ENCODE measurements at regions not wholly inside any gene's neighbourhood (a gene's known extent, or its start where the extent isn't known, plus 50 kb on each side); places are given as distances from the start of the nearest gene placed in this dataset.
"Not testable (repeated sequence)": the region's sequence is repeated elsewhere in the genome, so short reads cannot be mapped to it uniquely, and the experiment has no call there.

DNA sequence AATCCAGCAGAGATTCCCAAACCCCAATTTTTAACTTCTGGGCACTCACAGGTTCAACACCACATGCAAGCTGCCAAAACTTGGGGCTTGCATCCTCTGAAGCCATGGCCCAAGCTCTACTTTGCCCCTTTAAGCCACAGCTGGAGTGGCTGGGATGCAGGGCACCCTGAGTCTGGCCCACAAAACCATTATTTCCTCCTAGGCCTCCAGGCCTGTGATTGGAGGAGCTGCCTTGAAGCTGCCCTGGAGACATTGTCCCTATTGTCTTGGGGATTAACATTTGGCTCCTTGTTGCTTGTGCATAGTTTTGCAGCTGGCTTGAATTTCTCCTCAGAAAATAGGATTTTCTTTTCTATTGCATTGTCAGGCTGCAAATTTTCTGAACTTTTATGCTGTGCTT lies 109.8 kb upstream of the RPRM start:
- no peaks in the 10 kb centered on the region for H3K27me3 ChIP-seq (ENCODE audit: control insufficient read depth, insufficient read depth, low read length)
- no peak overlapping the region for H3K4me3 ChIP-seq (ENCODE audit: low read depth, low read length)
- H3K36me3 Mint-ChIP-seq, result no peaks in the 10 kb centered on the region
- H3K4me1 Mint-ChIP-seq, result no peaks in the 10 kb centered on the region
- ATAC-seq (ENCODE audit: low read depth in 2 of 2) (no peak), DNase-seq (no peak)
- H3K4me3 Mint-ChIP-seq, result no peak overlapping the region
- H3K9me3 ChIP-seq (ENCODE audit: control insufficient read depth in 2 of 2, low read length in 2 of 2), result peaks cover 0 to 2% of the 10 kb centered on the region in 2 experiments
- no peak overlapping the region for H3K27ac Mint-ChIP-seq
- no peaks in the 10 kb centered on the region for H3K36me3 ChIP-seq (ENCODE audit: control insufficient read depth, insufficient read depth, low read length)
- no peaks in the 10 kb centered on the region for H3K27me3 Mint-ChIP-seq
- peaks cover 3 to 32% (median 14%) of the 10 kb centered on the region in 7 donors for H3K9me3 Mint-ChIP-seq
- H3K4me1 ChIP-seq (ENCODE audit: control insufficient read depth, insufficient read depth, low read length, poor library complexity, severe bottlenecking), result no peaks in the 10 kb centered on the region
- no peak overlapping the region for H3K27ac ChIP-seq (ENCODE audit: insufficient read depth, low read length, poor library complexity, severe bottlenecking)

DNA sequence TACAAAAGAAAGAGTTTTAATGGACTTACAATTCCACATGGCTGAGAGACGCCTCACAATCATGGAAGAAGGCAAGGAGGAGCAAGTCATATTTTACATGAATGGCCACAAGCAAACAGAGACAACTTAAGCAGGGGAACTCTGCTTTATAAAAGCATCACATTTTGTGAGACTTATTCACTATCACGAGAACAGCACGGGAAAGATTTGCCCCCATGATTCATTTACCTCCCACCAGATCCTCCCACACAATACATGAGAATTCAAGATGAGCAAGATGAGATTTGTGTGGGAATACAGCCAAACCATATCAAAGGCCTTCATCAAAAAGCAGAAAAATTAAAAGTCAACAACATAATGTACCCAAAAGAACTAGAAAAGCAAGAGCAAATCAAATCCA lies 111.0 kb upstream of the RPRM start:
- Histone ChIP-seq H3K36me3 (ENCODE audit: control insufficient read depth, insufficient read depth, low read length) (no peaks in the 10 kb centered on the region), H3K27ac (ENCODE audit: insufficient read depth, low read length, poor library complexity, severe bottlenecking) (no peak overlapping the region), H3K9me3 (ENCODE audit: control insufficient read depth in 2 of 2, low read length in 2 of 2) (peaks cover 0 to 2% of the 10 kb centered on the region in 2 experiments), H3K27me3 (ENCODE audit: control insufficient read depth, insufficient read depth, low read length) (no peaks in the 10 kb centered on the region), H3K4me1 (ENCODE audit: control insufficient read depth, insufficient read depth, low read length, poor library complexity, severe bottlenecking) (no peaks in the 10 kb centered on the region), H3K4me3 (ENCODE audit: low read depth, low read length) (no peak overlapping the region)
- no peak for ATAC-seq (ENCODE audit: low read depth in 2 of 2)
- no peaks in the 10 kb centered on the region for H3K4me1 Mint-ChIP-seq
- peak overlapping the region in 1 of 3 donors; percentile 1 for H3K27ac Mint-ChIP-seq
- peaks cover 3 to 31% (median 18%) of the 10 kb centered on the region in 7 donors for H3K9me3 Mint-ChIP-seq
- H3K4me3 Mint-ChIP-seq, result no peak overlapping the region
- H3K36me3 Mint-ChIP-seq, result no peaks in the 10 kb centered on the region
- no peak for DNase-seq
- no peaks in the 10 kb centered on the region for H3K27me3 Mint-ChIP-seq

DNA sequence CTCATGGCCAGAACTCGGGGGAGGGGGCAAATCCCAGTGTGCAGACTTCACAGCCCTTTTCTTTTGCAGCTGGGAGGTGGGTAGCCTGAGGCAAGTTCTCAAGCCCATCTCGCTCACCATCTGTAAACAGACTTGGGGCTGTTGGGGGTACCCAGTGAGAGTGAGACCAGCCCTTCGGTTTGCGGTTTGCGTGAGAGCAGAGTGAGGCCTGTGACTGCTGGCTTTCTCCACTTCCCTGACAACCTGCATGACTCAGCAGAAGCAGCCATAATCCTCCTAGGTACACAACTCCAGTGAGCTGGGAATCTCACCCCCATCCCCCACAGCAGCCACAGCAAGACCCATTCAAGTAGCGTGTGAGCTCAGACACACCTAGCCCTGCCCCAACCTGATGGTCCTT lies 114.5 kb upstream of the RPRM start:
- DNase-seq; H3K4me1 ChIP-seq (ENCODE audit: control insufficient read depth, insufficient read depth, low read length, poor library complexity, severe bottlenecking); H3K4me3 Mint-ChIP-seq; H3K36me3 ChIP-seq (ENCODE audit: control insufficient read depth, insufficient read depth, low read length); H3K27me3 ChIP-seq (ENCODE audit: control insufficient read depth, insufficient read depth, low read length); H3K4me3 ChIP-seq (ENCODE audit: low read depth, low read length); H3K27ac ChIP-seq (ENCODE audit: insufficient read depth, low read length, poor library complexity, severe bottlenecking); H3K36me3 Mint-ChIP-seq; ATAC-seq (ENCODE audit: low read depth in 2 of 2); H3K9me3 ChIP-seq (ENCODE audit: control insufficient read depth in 2 of 2, low read length in 2 of 2); H3K27me3 Mint-ChIP-seq; H3K27ac Mint-ChIP-seq; H3K4me1 Mint-ChIP-seq: not testable (repeated sequence)
- H3K9me3 Mint-ChIP-seq, result peaks cover 2 to 20% (median 10%) of the 10 kb centered on the region in 7 donors

DNA sequence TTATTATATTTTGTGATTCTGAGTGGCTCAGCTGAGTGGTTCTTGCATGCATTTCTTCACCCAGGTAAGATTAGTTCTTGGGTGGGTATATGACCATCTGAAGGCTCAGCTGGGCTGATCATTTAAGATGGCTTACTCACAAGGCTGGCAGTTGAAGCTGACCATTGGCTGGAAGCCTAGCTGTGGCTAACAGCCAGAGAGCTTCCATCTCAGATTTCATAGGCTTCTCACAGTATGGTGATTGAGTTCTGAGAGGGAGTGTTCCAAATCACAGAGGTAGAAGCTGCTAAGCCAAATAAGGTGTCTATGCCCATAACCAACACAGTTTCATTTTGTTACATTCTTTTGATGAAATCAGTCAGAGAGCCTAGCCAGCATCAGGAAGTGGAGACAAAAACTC lies 117.4 kb upstream of the RPRM start:
- no peak overlapping the region for H3K4me3 Mint-ChIP-seq
- Histone ChIP-seq H3K27me3 (ENCODE audit: control insufficient read depth, insufficient read depth, low read length) (no peaks in the 10 kb centered on the region), H3K36me3 (ENCODE audit: control insufficient read depth, insufficient read depth, low read length) (no peaks in the 10 kb centered on the region), H3K4me3 (ENCODE audit: low read depth, low read length) (no peak overlapping the region), H3K9me3 (ENCODE audit: control insufficient read depth in 2 of 2, low read length in 2 of 2) (no peaks in the 10 kb centered on the region), H3K4me1 (ENCODE audit: control insufficient read depth, insufficient read depth, low read length, poor library complexity, severe bottlenecking) (no peaks in the 10 kb centered on the region), H3K27ac (ENCODE audit: insufficient read depth, low read length, poor library complexity, severe bottlenecking) (no peak overlapping the region)
- no peaks in the 10 kb centered on the region for H3K4me1 Mint-ChIP-seq
- ATAC-seq (ENCODE audit: low read depth in 2 of 2) (no peak), DNase-seq (no peak)
- no peaks in the 10 kb centered on the region for H3K27me3 Mint-ChIP-seq
- H3K27ac Mint-ChIP-seq, result no peak overlapping the region
- H3K36me3 Mint-ChIP-seq, result no peaks in the 10 kb centered on the region
- H3K9me3 Mint-ChIP-seq, result peaks cover 3 to 8% (median 5%) of the 10 kb centered on the region in 7 donors

DNA sequence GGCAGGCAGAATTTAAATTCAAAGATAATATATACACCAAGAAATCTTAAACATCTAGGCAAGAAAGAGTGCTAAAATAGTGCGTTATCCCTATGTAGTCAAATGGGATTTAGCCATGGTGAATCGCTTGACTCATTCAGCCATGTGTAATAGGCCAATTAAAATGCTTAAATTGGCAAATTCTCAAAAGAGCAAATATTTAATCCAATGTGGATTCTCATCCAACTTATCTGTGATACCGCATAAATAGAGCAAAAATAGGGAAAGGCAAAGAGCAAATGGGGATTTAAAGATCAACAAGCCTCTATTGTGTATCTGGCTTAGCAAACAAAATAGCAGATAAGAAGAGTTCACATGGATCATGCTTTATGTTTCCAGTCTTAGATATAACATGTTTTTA lies 123.2 kb upstream of the RPRM start:
- Mint-ChIP-seq H3K36me3 (no peaks in the 10 kb centered on the region), H3K27ac (no peak overlapping the region), H3K4me3 (no peak overlapping the region), H3K27me3 (no peaks in the 10 kb centered on the region), H3K4me1 (no peaks in the 10 kb centered on the region), H3K9me3 (peaks cover 0 to 25% (median 3%) of the 10 kb centered on the region in 7 donors)
- Histone ChIP-seq H3K27me3 (ENCODE audit: control insufficient read depth, insufficient read depth, low read length) (no peaks in the 10 kb centered on the region), H3K4me1 (ENCODE audit: control insufficient read depth, insufficient read depth, low read length, poor library complexity, severe bottlenecking) (no peaks in the 10 kb centered on the region), H3K4me3 (ENCODE audit: low read depth, low read length) (no peak overlapping the region), H3K9me3 (ENCODE audit: control insufficient read depth in 2 of 2, low read length in 2 of 2) (no peaks in the 10 kb centered on the region), H3K27ac (ENCODE audit: insufficient read depth, low read length, poor library complexity, severe bottlenecking) (no peak overlapping the region), H3K36me3 (ENCODE audit: control insufficient read depth, insufficient read depth, low read length) (no peaks in the 10 kb centered on the region)
- no peak for ATAC-seq (ENCODE audit: low read depth in 2 of 2)
- DNase-seq, result no peak

DNA sequence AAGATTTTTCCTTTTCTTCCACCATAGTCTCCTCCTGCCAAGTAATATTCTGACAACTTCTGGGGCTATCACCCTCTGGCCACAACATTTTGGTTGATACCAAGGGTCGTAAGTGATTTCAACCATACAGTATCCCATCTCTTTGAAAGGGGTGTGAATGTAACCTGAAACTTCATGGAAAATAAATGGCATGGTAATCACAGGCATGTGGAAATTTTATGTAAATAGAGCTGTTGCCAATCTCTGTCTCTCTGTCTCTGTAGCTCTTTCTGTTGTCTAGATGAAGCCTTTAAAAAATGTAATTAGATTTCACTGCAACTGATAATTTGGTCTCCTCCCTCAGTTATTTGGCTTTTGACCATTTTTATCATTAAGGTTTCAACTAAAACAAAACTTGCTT lies 125.6 kb upstream of the RPRM start:
- no peaks in the 10 kb centered on the region for H3K36me3 ChIP-seq (ENCODE audit: control insufficient read depth, insufficient read depth, low read length)
- no peaks in the 10 kb centered on the region for H3K9me3 ChIP-seq (ENCODE audit: control insufficient read depth in 2 of 2, low read length in 2 of 2)
- no peaks in the 10 kb centered on the region for H3K4me1 Mint-ChIP-seq
- no peaks in the 10 kb centered on the region for H3K36me3 Mint-ChIP-seq
- no peak overlapping the region for H3K4me3 ChIP-seq (ENCODE audit: low read depth, low read length)
- H3K27ac ChIP-seq (ENCODE audit: insufficient read depth, low read length, poor library complexity, severe bottlenecking), result no peak overlapping the region
- H3K27ac Mint-ChIP-seq, result no peak overlapping the region
- H3K27me3 Mint-ChIP-seq, result no peaks in the 10 kb centered on the region
- ATAC-seq (ENCODE audit: low read depth in 2 of 2) (no peak), DNase-seq (no peak)
- peaks cover 0 to 28% (median 2%) of the 10 kb centered on the region in 7 donors for H3K9me3 Mint-ChIP-seq
- H3K4me3 Mint-ChIP-seq, result no peak overlapping the region
- no peaks in the 10 kb centered on the region for H3K27me3 ChIP-seq (ENCODE audit: control insufficient read depth, insufficient read depth, low read length)
- no peaks in the 10 kb centered on the region for H3K4me1 ChIP-seq (ENCODE audit: control insufficient read depth, insufficient read depth, low read length, poor library complexity, severe bottlenecking)

DNA sequence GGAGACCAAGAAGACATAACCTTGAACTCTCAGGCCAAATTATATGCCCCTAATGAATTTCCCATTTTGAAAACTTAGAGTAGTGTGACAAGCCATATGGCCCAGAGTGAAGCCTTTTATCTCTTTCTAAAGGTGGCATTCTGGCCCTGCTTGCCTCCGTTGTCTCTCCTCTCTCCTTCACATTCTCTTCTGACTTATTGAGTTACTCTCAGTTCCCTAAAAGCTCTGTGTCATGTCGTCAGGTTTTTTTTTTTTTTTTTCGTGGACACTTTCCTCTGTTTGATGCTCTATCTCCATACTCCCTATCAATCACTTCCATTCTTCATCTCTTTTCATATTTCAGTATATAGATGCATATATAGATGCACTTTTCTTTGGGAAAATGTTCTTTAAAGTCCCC lies 128.1 kb upstream of the RPRM start:
- Mint-ChIP-seq H3K9me3 (peaks cover 0 to 25% (median 2%) of the 10 kb centered on the region in 7 donors), H3K4me1 (no peaks in the 10 kb centered on the region), H3K27ac (no peak overlapping the region), H3K27me3 (no peaks in the 10 kb centered on the region), H3K4me3 (no peak overlapping the region), H3K36me3 (no peaks in the 10 kb centered on the region)
- Histone ChIP-seq H3K36me3 (ENCODE audit: control insufficient read depth, insufficient read depth, low read length) (no peaks in the 10 kb centered on the region), H3K27me3 (ENCODE audit: control insufficient read depth, insufficient read depth, low read length) (no peaks in the 10 kb centered on the region), H3K4me3 (ENCODE audit: low read depth, low read length) (no peak overlapping the region), H3K4me1 (ENCODE audit: control insufficient read depth, insufficient read depth, low read length, poor library complexity, severe bottlenecking) (no peaks in the 10 kb centered on the region), H3K9me3 (ENCODE audit: control insufficient read depth in 2 of 2, low read length in 2 of 2) (no peaks in the 10 kb centered on the region), H3K27ac (ENCODE audit: insufficient read depth, low read length, poor library complexity, severe bottlenecking) (no peak overlapping the region)
- ATAC-seq (ENCODE audit: low read depth in 2 of 2) (no peak), DNase-seq (no peak)

DNA sequence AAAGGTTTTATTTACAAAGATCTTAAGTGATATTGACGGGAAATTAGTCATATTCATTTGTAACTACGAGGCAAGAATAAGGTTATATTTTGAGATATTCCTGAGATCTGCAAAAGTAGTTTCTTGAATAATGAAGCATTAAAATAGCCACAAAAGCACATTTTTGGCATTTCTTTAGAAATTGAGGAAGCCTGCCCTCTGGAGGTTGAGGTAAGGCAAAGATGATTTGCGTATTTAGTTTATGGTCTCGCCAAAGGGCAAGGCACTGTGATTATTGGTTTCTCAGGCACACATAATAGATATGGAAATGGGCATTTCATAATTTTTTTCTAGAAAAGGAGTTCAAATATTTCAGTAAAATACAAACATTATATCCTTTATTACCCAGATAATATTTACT lies 143.7 kb upstream of the RPRM start:
- Histone ChIP-seq H3K27ac (ENCODE audit: insufficient read depth, low read length, poor library complexity, severe bottlenecking) (no peak overlapping the region), H3K4me3 (ENCODE audit: low read depth, low read length) (no peak overlapping the region), H3K36me3 (ENCODE audit: control insufficient read depth, insufficient read depth, low read length) (no peaks in the 10 kb centered on the region), H3K27me3 (ENCODE audit: control insufficient read depth, insufficient read depth, low read length) (no peaks in the 10 kb centered on the region), H3K4me1 (ENCODE audit: control insufficient read depth, insufficient read depth, low read length, poor library complexity, severe bottlenecking) (no peaks in the 10 kb centered on the region), H3K9me3 (ENCODE audit: control insufficient read depth in 2 of 2, low read length in 2 of 2) (peaks cover 0 to 4% of the 10 kb centered on the region in 2 experiments)
- no peaks in the 10 kb centered on the region for H3K27me3 Mint-ChIP-seq
- no peak overlapping the region for H3K27ac Mint-ChIP-seq
- H3K4me1 Mint-ChIP-seq, result no peaks in the 10 kb centered on the region
- H3K9me3 Mint-ChIP-seq, result peaks cover 0 to 18% (median 6%) of the 10 kb centered on the region in 7 donors
- DNase-seq, result no peak
- no peaks in the 10 kb centered on the region for H3K36me3 Mint-ChIP-seq
- ATAC-seq (ENCODE audit: low read depth in 2 of 2), result no peak
- no peak overlapping the region for H3K4me3 Mint-ChIP-seq
